IMR-90 (cell line): ENCODE measurements at regions not wholly inside any gene's neighbourhood (a gene's known extent, or its start where the extent isn't known, plus 50 kb on each side); places are given as distances from the start of the nearest gene placed in this dataset.

Experiments used
- ATAC-seq: fragments of 200-7000 bp; cut with Tn5 transposase; 2 replicates; pipeline ENCODE4 v1.9.1; 2020; ENCODE audit warnings: low read depth, mild to moderate bottlenecking, moderate library complexity
- BruUV-seq: library from RNA; stranded (reverse); fragments of 400-500 nt; replicated peaks from 2 replicates; lab custom pipeline; 2021; lab: Mats Ljungman, UMichigan
- CTCF ChIA-PET: fragments of 300-600 bp; formaldehyde crosslinking; extraction: SDS; loops from one replicate; lab custom pipeline; 2021; ENCODE audit warnings: antibody characterized with exemption; lab: Yijun Ruan, JAX
- POLR2A ChIA-PET: fragments of 300-600 bp; sonication (Branson Sonifier 250); formaldehyde crosslinking; loops from one replicate; lab custom pipeline; 2022; ENCODE audit warnings: antibody characterized with exemption; ENCODE audit not compliant: unreplicated experiment; lab: Charles Lee
- DNase-seq: peaks from one replicate; pipeline ENCODE4 v3.0.0; 2013
- H2AFZ ChIP-seq: replicated peaks from 2 replicates; pipeline ENCODE3; 2013; ENCODE audit warnings: low read length, mild to moderate bottlenecking; ENCODE audit not compliant: poor library complexity
- H2AK5ac ChIP-seq: 2 replicates; pipeline ENCODE4 v1.6.1; 2013; ENCODE audit warnings: low read depth, low read length, inconsistent platforms
- H2AK9ac ChIP-seq: replicated peaks from 2 replicates; pipeline ENCODE3; 2013; ENCODE audit warnings: mild to moderate bottlenecking, low read depth, low read length, moderate library complexity; ENCODE audit not compliant: poor library complexity
- H2BK120ac ChIP-seq: 2 replicates; pipeline ENCODE4 v1.6.1; 2013; ENCODE audit warnings: low read depth, low read length, inconsistent platforms
- H2BK15ac ChIP-seq: 3 replicates; pipeline ENCODE4 v1.6.1; 2013; ENCODE audit warnings: low read depth, low read length, inconsistent platforms
- H2BK20ac ChIP-seq: 2 replicates; pipeline ENCODE4 v1.6.1; 2013; ENCODE audit warnings: low read depth, mild to moderate bottlenecking, inconsistent platforms, low read length, moderate library complexity
- H2BK5ac ChIP-seq: 2 replicates; pipeline ENCODE4 v1.6.1; 2013; ENCODE audit warnings: mild to moderate bottlenecking, low read depth, low read length, inconsistent platforms; ENCODE audit not compliant: poor library complexity, severe bottlenecking
- H3K14ac ChIP-seq: replicated peaks from 2 replicates; pipeline ENCODE4 v1.6.1; 2013; ENCODE audit warnings: low read depth, low read length, inconsistent platforms
- H3K18ac ChIP-seq: 2 replicates; pipeline ENCODE4 v1.6.1; 2013; ENCODE audit warnings: low read depth, low read length, control low read depth
- H3K23ac ChIP-seq: 2 replicates; pipeline ENCODE4 v1.6.1; 2013; ENCODE audit warnings: low read depth, low read length, inconsistent platforms
- H3K27ac ChIP-seq: 2 replicates; pipeline ENCODE4 v1.5.1; 2013; ENCODE audit warnings: mild to moderate bottlenecking, control low read depth, low read length; ENCODE audit not compliant: insufficient read depth
- H3K27me3 ChIP-seq: 2 replicates; pipeline ENCODE4 v1.6.1; 2013; ENCODE audit warnings: low read length; ENCODE audit not compliant: control insufficient read depth, insufficient read depth
- H3K36me3 ChIP-seq: 2 replicates; pipeline ENCODE4 v1.6.1; 2013; ENCODE audit warnings: low read length, mixed read lengths; ENCODE audit not compliant: control insufficient read depth, insufficient read depth
- H3K4ac ChIP-seq: 2 replicates; pipeline ENCODE4 v1.6.1; 2013; ENCODE audit warnings: low read depth, low read length, inconsistent platforms
- H3K4me1 ChIP-seq: 2 replicates; pipeline ENCODE4 v1.6.1; 2013; ENCODE audit warnings: low read length, mixed read lengths; ENCODE audit not compliant: control insufficient read depth, insufficient read depth
- H3K4me2 ChIP-seq: 2 replicates; pipeline ENCODE4 v1.6.1; 2013; ENCODE audit warnings: low read depth, mild to moderate bottlenecking, control low read depth, low read length, moderate library complexity
- H3K4me3 ChIP-seq: 2 replicates; pipeline ENCODE4 v1.5.1; 2013; ENCODE audit warnings: low read depth, mild to moderate bottlenecking, control low read depth, low read length, moderate library complexity; ENCODE audit not compliant: insufficient read depth
- H3K56ac ChIP-seq: 2 replicates; pipeline ENCODE4 v1.6.1; 2013; ENCODE audit warnings: low read length, inconsistent platforms; ENCODE audit not compliant: insufficient read depth; ENCODE audit errors: extremely low read depth
- H3K79me1 ChIP-seq, 2 experiments: 2 replicates each; pipeline ENCODE4 v1.6.1; 2013; ENCODE audit warnings: low read length in 2 of 2, inconsistent platforms in 1 of 2, low read depth in 1 of 2
- H3K9ac ChIP-seq: 2 replicates; pipeline ENCODE4 v1.6.1; 2013; ENCODE audit warnings: low read depth, low read length, control low read depth
- H3K9me1 ChIP-seq: 2 replicates; pipeline ENCODE4 v1.6.1; 2013; ENCODE audit warnings: low read length, inconsistent platforms; ENCODE audit not compliant: insufficient read depth
- H3K9me3 ChIP-seq: 2 replicates; pipeline ENCODE4 v1.6.1; 2013; ENCODE audit warnings: low read length; ENCODE audit not compliant: control insufficient read depth, insufficient read depth
- H4K20me1 ChIP-seq: 2 replicates; pipeline ENCODE4 v1.6.1; 2013; ENCODE audit warnings: low read length, inconsistent platforms; ENCODE audit not compliant: insufficient read depth
- H4K5ac ChIP-seq: 2 replicates; pipeline ENCODE4 v1.6.1; 2013; ENCODE audit warnings: mild to moderate bottlenecking, low read depth, low read length, control low read depth
- H4K8ac ChIP-seq, 2 experiments: 2 replicates each; pipeline ENCODE4 v1.6.1; 2013; ENCODE audit warnings: low read depth in 2 of 2, low read length in 2 of 2, control low read depth in 1 of 2, inconsistent platforms in 1 of 2
- H4K91ac ChIP-seq: 2 replicates; pipeline ENCODE4 v1.6.1; 2013; ENCODE audit warnings: low read depth, low read length, inconsistent platforms; ENCODE audit not compliant: insufficient read depth
- BHLHE40 ChIP-seq: fragments of 150-350 bp; IDR thresholded peaks from 2 replicates; pipeline ENCODE4 v1.6.1; 2016; ENCODE audit warnings: mild to moderate bottlenecking, low read depth, low read length
- CEBPB ChIP-seq: IDR thresholded peaks from 2 replicates; pipeline ENCODE4 v1.6.1; 2012; ENCODE audit warnings: low read depth, low read length, improper control_type of control experiment
- CHD1 ChIP-seq: IDR thresholded peaks from 2 replicates; pipeline ENCODE4 v1.6.1; 2012; ENCODE audit warnings: low read depth, low read length, improper control_type of control experiment
- CTCF ChIP-seq: conservative IDR thresholded peaks from 2 replicates; pipeline ENCODE4 v1.5.1; 2012; ENCODE audit warnings: mild to moderate bottlenecking, low read depth, low read length, improper control_type of control experiment
- FOS ChIP-seq: fragments of 150-350 bp; IDR thresholded peaks from 2 replicates; pipeline ENCODE4 v1.6.1; 2016; ENCODE audit warnings: low read depth, low read length
- MAFK ChIP-seq: IDR thresholded peaks from 2 replicates; pipeline ENCODE4 v1.6.1; 2012; ENCODE audit warnings: low read depth, low read length, improper control_type of control experiment
- MAZ ChIP-seq: IDR thresholded peaks from 2 replicates; pipeline ENCODE4 v1.6.1; 2012; ENCODE audit warnings: low read depth, mild to moderate bottlenecking, low read length, improper control_type of control experiment, moderate library complexity, borderline replicate concordance
- MXI1 ChIP-seq: IDR thresholded peaks from 2 replicates; pipeline ENCODE4 v1.6.1; 2012; ENCODE audit warnings: low read depth, mild to moderate bottlenecking, low read length, moderate library complexity, borderline replicate concordance
- NFE2L2 ChIP-seq: fragments of 150-350 bp; IDR thresholded peaks from 2 replicates; pipeline ENCODE4 v1.6.1; 2016; ENCODE audit warnings: low read depth, mild to moderate bottlenecking, low read length
- POLR2A ChIP-seq: IDR thresholded peaks from 2 replicates; pipeline ENCODE4 v1.6.1; 2012; ENCODE audit warnings: mild to moderate bottlenecking, low read depth, low read length
- RAD21 ChIP-seq: IDR thresholded peaks from 2 replicates; pipeline ENCODE4 v1.6.1; 2012; ENCODE audit warnings: low read length, improper control_type of control experiment
- RCOR1 ChIP-seq: IDR thresholded peaks from 2 replicates; pipeline ENCODE4 v1.6.1; 2012; ENCODE audit warnings: mild to moderate bottlenecking, low read length, improper control_type of control experiment; ENCODE audit not compliant: insufficient replicate concordance
- RFX5 ChIP-seq: IDR thresholded peaks from 2 replicates; pipeline ENCODE4 v1.8.0; 2012; ENCODE audit warnings: low read depth, mild to moderate bottlenecking, low read length, moderate library complexity
- SMC3 ChIP-seq: fragments of 150-350 bp; IDR thresholded peaks from 2 replicates; pipeline ENCODE4 v1.6.1; 2016; ENCODE audit warnings: low read depth, mild to moderate bottlenecking, antibody characterized with exemption, low read length, moderate library complexity
- WGBS, 2 experiments: methylation state at CpG; one replicate each; pipeline versions ENCODE4 v1.1.5 to v1.1.7; 2013; ENCODE audit warnings: missing lambda C conversion rate in 2 of 2; ENCODE audit not compliant: insufficient read length in 1 of 2; ENCODE audit errors: extremely low coverage in 2 of 2; 5-methylcytosine and 5-hydroxymethylcytosine counted together
- dilution Hi-C: fragments of 300-500 bp; cut with HindIII; formaldehyde crosslinking; loops from one replicate; pipeline ENCODE4 v1.14.3; 2018; ENCODE audit warnings: low sequenced_read_pairs; ENCODE audit not compliant: unreplicated experiment
- in situ Hi-C: fragments of 300-500 bp; cut with MboI; formaldehyde crosslinking; loops from 3 replicates; pipeline ENCODE4 v1.14.3; 2019; ENCODE audit warnings: low sequenced_read_pairs, inconsistent platforms, mixed read lengths
- intact Hi-C: fragments of 100-400 bp; cut with micrococcal nuclease; formaldehyde crosslinking; loops from 2 replicates; pipeline ENCODE4 v1.10.0; 2022
- TF ChIP-seq, protein P1 (sequence below): fragments of 150-350 bp; IDR thresholded peaks from 2 replicates; pipeline ENCODE4 v1.6.1; 2017; ENCODE audit warnings: mild to moderate bottlenecking, antibody characterized with exemption, low read length, low read depth
- TF ChIP-seq, protein P2 (sequence below): fragments of 150-350 bp; IDR thresholded peaks from 2 replicates; pipeline ENCODE4 v1.6.1; 2016; ENCODE audit warnings: low read depth, mild to moderate bottlenecking, low read length, moderate library complexity, borderline replicate concordance

DNA sequence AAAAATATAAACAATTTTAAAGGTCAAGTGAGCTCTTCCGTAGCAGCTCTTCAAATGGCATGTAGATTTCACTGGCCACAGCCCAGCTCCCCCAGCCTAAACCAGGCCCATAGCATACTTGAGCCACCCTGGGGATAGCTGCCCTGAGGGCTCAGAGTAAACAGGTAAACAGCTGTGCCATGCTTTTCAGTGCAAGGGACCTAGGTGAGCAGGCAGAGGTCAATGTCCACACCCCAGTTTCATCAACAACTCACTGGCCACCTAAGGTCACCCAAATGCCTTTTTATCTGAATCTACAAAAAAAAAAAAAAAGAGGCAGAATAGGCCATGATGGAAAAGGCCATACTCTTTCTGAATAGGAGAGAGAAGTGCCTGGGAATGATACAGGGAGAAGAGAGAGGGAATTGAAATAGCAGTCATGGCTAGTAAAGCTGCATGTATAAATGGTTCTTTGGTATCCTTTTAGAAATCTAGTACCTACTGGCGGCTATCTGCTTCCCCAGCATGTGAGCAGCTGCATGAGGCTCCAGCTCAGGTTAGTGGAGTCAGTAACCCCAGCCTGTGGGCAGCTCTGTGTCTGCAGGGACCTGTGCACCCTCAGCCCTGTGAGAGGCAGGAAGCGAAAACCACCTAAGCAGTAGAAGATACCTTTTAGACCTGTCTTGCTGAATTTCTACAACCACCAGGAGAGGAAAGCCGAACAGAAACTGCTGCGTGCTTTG, 77.0 kb downstream of the FOXA2 start:
- no peaks in the 10 kb centered on the region for H4K20me1 ChIP-seq
- no peak overlapping the region for H3K4me3 ChIP-seq
- H2AFZ ChIP-seq = no peak overlapping the region
- H3K4me2 ChIP-seq = no peak overlapping the region
- no peaks in the 10 kb centered on the region for H3K9me1 ChIP-seq
- dilution Hi-C loops (no loop called here), in situ Hi-C loops (no loop called here), intact Hi-C loops (no loop called here)
- CTCF ChIA-PET = no interaction called here
- no peak for ATAC-seq
- H3K14ac ChIP-seq = no peak overlapping the region
- POLR2A ChIA-PET = no interaction called here
- no peak overlapping the region for H2AK9ac ChIP-seq
- no peaks in the 10 kb centered on the region for H3K27me3 ChIP-seq
- no peak overlapping the region for H4K91ac ChIP-seq
- TF ChIP-seq MAZ (no peak), CHD1 (no peak), CTCF (no peak), SMC3 (no peak), FOS (no peak), RAD21 (no peak), POLR2A (no peak), MAFK (no peak), MXI1 (no peak), RFX5 (no peak), BHLHE40 (no peak), NFE2L2 (no peak), CEBPB (no peak), RCOR1 (no peak)
- TF ChIP-seq, protein P1, sequence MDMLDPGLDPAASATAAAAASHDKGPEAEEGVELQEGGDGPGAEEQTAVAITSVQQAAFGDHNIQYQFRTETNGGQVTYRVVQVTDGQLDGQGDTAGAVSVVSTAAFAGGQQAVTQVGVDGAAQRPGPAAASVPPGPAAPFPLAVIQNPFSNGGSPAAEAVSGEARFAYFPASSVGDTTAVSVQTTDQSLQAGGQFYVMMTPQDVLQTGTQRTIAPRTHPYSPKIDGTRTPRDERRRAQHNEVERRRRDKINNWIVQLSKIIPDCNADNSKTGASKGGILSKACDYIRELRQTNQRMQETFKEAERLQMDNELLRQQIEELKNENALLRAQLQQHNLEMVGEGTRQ = no peak
- TF ChIP-seq, protein P2, sequence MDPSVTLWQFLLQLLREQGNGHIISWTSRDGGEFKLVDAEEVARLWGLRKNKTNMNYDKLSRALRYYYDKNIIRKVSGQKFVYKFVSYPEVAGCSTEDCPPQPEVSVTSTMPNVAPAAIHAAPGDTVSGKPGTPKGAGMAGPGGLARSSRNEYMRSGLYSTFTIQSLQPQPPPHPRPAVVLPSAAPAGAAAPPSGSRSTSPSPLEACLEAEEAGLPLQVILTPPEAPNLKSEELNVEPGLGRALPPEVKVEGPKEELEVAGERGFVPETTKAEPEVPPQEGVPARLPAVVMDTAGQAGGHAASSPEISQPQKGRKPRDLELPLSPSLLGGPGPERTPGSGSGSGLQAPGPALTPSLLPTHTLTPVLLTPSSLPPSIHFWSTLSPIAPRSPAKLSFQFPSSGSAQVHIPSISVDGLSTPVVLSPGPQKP = no peak
- WGBS, 2 experiments = no CpG with 5 or more reads among the region's 5 CpGs
- H2BK5ac ChIP-seq = no peak overlapping the region
- no peaks in the 10 kb centered on the region for H3K4me1 ChIP-seq
- no peak overlapping the region for H2BK15ac ChIP-seq
- no peak overlapping the region for H2BK120ac ChIP-seq
- DNase-seq = no peak
- no peaks in the 10 kb centered on the region for H3K79me1 ChIP-seq
- no peak overlapping the region for H3K23ac ChIP-seq
- no TSS peak for BruUV-seq
- no peak overlapping the region for H2AK5ac ChIP-seq
- no peak overlapping the region for H3K18ac ChIP-seq
- H3K27ac ChIP-seq = no peak overlapping the region
- no peaks in the 10 kb centered on the region for H3K36me3 ChIP-seq
- no peak overlapping the region for H3K56ac ChIP-seq
- no peak overlapping the region for H4K8ac ChIP-seq
- H3K4ac ChIP-seq = no peak overlapping the region
- no peak overlapping the region for H2BK20ac ChIP-seq
- no peak overlapping the region for H3K9ac ChIP-seq
- H3K9me3 ChIP-seq = peaks cover 8% of the 10 kb centered on the region; the same call in 1 of the 2 replicates
- H4K5ac ChIP-seq = no peak overlapping the region
